HL-60 (cell line): ENCODE measurements at regions not wholly inside any gene's neighbourhood (a gene's known extent, or its start where the extent isn't known, plus 50 kb on each side); places are given as distances from the start of the nearest gene placed in this dataset.

Experiments
- GABPA ChIP-seq: IDR thresholded peaks from 2 replicates; pipeline ENCODE4 v1.6.1; 2012; ENCODE audit warnings: low read depth
- POLR2AphosphoS5 ChIP-seq: IDR thresholded peaks from 2 replicates; pipeline ENCODE4 v1.6.1; 2012; ENCODE audit warnings: low read depth
- REST ChIP-seq: IDR thresholded peaks from 2 replicates; pipeline ENCODE4 v1.6.1; 2012; ENCODE audit warnings: low read depth; ENCODE audit not compliant: insufficient replicate concordance
- SPI1 ChIP-seq: IDR thresholded peaks from 2 replicates; pipeline ENCODE4 v1.6.1; 2012; ENCODE audit warnings: low read depth, mild to moderate bottlenecking, borderline replicate concordance
- TF ChIP-seq, protein P1 (sequence below): IDR thresholded peaks from one replicate; pipeline ENCODE4 v1.5.1; 2011; ENCODE audit warnings: low read length, control low read depth, inconsistent platforms; ENCODE audit not compliant: insufficient read depth

DNA sequence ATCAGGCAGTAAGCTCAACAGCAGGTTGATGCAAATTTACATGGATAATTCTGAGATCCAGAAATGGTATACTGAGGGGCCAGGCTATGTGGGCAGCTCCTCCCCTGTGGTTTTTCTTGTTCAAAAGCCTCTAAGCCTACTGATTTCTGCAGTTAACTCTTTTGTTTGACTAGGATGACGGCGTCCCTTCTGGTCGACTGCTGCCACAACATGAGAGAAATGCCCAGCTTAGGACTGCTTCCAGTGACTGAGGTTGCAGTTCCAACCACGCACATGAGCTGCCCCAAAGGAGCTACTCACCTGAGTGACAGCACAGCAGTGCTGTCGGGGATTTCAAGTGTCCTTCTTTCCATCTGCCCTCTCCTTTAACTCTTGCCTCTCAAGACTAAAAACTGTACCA is 973.0 kb upstream of the GHITM start:
- TF ChIP-seq, protein P1, sequence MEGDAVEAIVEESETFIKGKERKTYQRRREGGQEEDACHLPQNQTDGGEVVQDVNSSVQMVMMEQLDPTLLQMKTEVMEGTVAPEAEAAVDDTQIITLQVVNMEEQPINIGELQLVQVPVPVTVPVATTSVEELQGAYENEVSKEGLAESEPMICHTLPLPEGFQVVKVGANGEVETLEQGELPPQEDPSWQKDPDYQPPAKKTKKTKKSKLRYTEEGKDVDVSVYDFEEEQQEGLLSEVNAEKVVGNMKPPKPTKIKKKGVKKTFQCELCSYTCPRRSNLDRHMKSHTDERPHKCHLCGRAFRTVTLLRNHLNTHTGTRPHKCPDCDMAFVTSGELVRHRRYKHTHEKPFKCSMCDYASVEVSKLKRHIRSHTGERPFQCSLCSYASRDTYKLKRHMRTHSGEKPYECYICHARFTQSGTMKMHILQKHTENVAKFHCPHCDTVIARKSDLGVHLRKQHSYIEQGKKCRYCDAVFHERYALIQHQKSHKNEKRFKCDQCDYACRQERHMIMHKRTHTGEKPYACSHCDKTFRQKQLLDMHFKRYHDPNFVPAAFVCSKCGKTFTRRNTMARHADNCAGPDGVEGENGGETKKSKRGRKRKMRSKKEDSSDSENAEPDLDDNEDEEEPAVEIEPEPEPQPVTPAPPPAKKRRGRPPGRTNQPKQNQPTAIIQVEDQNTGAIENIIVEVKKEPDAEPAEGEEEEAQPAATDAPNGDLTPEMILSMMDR = no peak
- TF ChIP-seq POLR2AphosphoS5 (no peak), REST (no peak), GABPA (no peak), SPI1 (no peak)
